H9 (cell line): ENCODE measurements at regions not wholly inside any gene's neighbourhood (a gene's known extent, or its start where the extent isn't known, plus 50 kb on each side); places are given as distances from the start of the nearest gene placed in this dataset.

Source experiments
- DNase-seq: peaks from one replicate; pipeline ENCODE4 v3.0.0-alpha.2; 2017
- H2AFZ ChIP-seq: one replicate; pipeline ENCODE4 v1.6.1; 2013; ENCODE audit warnings: mild to moderate bottlenecking, low read length, control low read depth, moderate library complexity
- H2AK5ac ChIP-seq: 2 replicates; pipeline ENCODE4 v1.6.1; 2013; ENCODE audit warnings: low read length, control low read depth, mixed read lengths; ENCODE audit not compliant: insufficient read length
- H2BK120ac ChIP-seq: one replicate; pipeline ENCODE4 v1.6.1; 2013; ENCODE audit warnings: low read depth, mild to moderate bottlenecking, low read length, control low read depth, inconsistent platforms; ENCODE audit not compliant: poor library complexity, severe bottlenecking
- H2BK12ac ChIP-seq: 2 replicates; pipeline ENCODE4 v1.6.1; 2013; ENCODE audit warnings: low read length, control low read depth, mixed read lengths, low read depth; ENCODE audit not compliant: insufficient read length
- H2BK15ac ChIP-seq: 2 replicates; pipeline ENCODE4 v1.6.1; 2013; ENCODE audit warnings: low read depth, low read length, control low read depth
- H2BK20ac ChIP-seq: one replicate; pipeline ENCODE4 v1.6.1; 2013; ENCODE audit warnings: low read depth, mild to moderate bottlenecking, low read length, control low read depth, inconsistent platforms; ENCODE audit not compliant: poor library complexity, severe bottlenecking
- H2BK5ac ChIP-seq: 2 replicates; pipeline ENCODE4 v1.6.1; 2013; ENCODE audit warnings: low read length, control low read depth, mixed read lengths; ENCODE audit not compliant: insufficient read length
- H3K14ac ChIP-seq: 2 replicates; pipeline ENCODE4 v1.6.1; 2013; ENCODE audit warnings: low read length, control low read depth; ENCODE audit not compliant: insufficient read depth
- H3K18ac ChIP-seq: 2 replicates; pipeline ENCODE4 v1.6.1; 2013; ENCODE audit warnings: low read depth, mild to moderate bottlenecking, mixed read lengths, low read length, control low read depth; ENCODE audit not compliant: insufficient read length
- H3K23ac ChIP-seq: 2 replicates; pipeline ENCODE4 v1.6.1; 2013; ENCODE audit warnings: low read length, control low read depth, mixed read lengths, low read depth; ENCODE audit not compliant: insufficient read length
- H3K23me2 ChIP-seq: 2 replicates; pipeline ENCODE4 v1.6.1; 2013; ENCODE audit warnings: low read depth, mild to moderate bottlenecking, mixed read lengths, low read length, control low read depth; ENCODE audit not compliant: insufficient read length, poor library complexity, severe bottlenecking
- H3K27ac ChIP-seq: 2 replicates; pipeline ENCODE4 v1.5.1; 2013; ENCODE audit warnings: low read length, control low read depth, mixed read lengths, low read depth; ENCODE audit not compliant: insufficient read length
- H3K27me3 ChIP-seq: 2 replicates; pipeline ENCODE4 v1.6.1; 2013; ENCODE audit warnings: low read length, control low read depth, inconsistent platforms; ENCODE audit not compliant: insufficient read depth
- H3K4ac ChIP-seq: 2 replicates; pipeline ENCODE4 v1.6.1; 2013; ENCODE audit warnings: low read depth, mild to moderate bottlenecking, control low read depth, inconsistent platforms, low read length, moderate library complexity
- H3K4me1 ChIP-seq: 2 replicates; pipeline ENCODE4 v1.6.1; 2013; ENCODE audit warnings: low read length, control low read depth, inconsistent platforms; ENCODE audit not compliant: insufficient read depth
- H3K4me2 ChIP-seq: 2 replicates; pipeline ENCODE4 v1.6.1; 2013; ENCODE audit warnings: low read length, control low read depth, mixed read lengths; ENCODE audit not compliant: insufficient read length, insufficient read depth
- H3K56ac ChIP-seq: 2 replicates; pipeline ENCODE4 v1.6.1; 2013; ENCODE audit warnings: low read depth, mild to moderate bottlenecking, mixed read lengths, low read length, control low read depth; ENCODE audit not compliant: insufficient read length
- H3K79me1 ChIP-seq: 2 replicates; pipeline ENCODE4 v1.6.1; 2013; ENCODE audit warnings: low read depth, mild to moderate bottlenecking, moderate library complexity, low read length, control low read depth, inconsistent platforms; ENCODE audit not compliant: insufficient read depth, poor library complexity, severe bottlenecking
- H3K79me2 ChIP-seq: 2 replicates; pipeline ENCODE4 v1.6.1; 2013; ENCODE audit warnings: low read length, control low read depth, inconsistent platforms; ENCODE audit not compliant: insufficient read depth
- H3K9ac ChIP-seq: 2 replicates; pipeline ENCODE4 v1.6.1; 2013; ENCODE audit warnings: low read length, control low read depth, mixed read lengths; ENCODE audit not compliant: insufficient read length; ENCODE audit errors: extremely low read depth
- H3K9me3 ChIP-seq: one replicate; pipeline ENCODE4 v1.6.1; 2013; ENCODE audit warnings: low read depth, low read length, inconsistent platforms; ENCODE audit not compliant: control insufficient read depth
- H3T11ph ChIP-seq: one replicate; pipeline ENCODE4 v1.6.1; 2013; ENCODE audit warnings: mild to moderate bottlenecking, low read length, control low read depth, inconsistent platforms
- H4K20me1 ChIP-seq: one replicate; pipeline ENCODE4 v1.6.1; 2013; ENCODE audit not compliant: control insufficient read depth, insufficient read length, insufficient read depth
- H4K5ac ChIP-seq: 2 replicates; pipeline ENCODE4 v1.6.1; 2013; ENCODE audit warnings: low read depth, mild to moderate bottlenecking, mixed read lengths, low read length, control low read depth; ENCODE audit not compliant: insufficient read length
- H4K8ac ChIP-seq: replicated peaks from 2 replicates; pipeline ENCODE4 v1.6.1; 2013; ENCODE audit warnings: low read length, control low read depth, mixed read lengths, low read depth; ENCODE audit not compliant: insufficient read length
- H4K91ac ChIP-seq: 2 replicates; pipeline ENCODE4 v1.6.1; 2013; ENCODE audit warnings: low read depth, mild to moderate bottlenecking, moderate library complexity, mixed read lengths, low read length, control low read depth; ENCODE audit not compliant: insufficient read length
- H3K27ac Mint-ChIP-seq, 3 experiments: 2 replicates in 2 of 3; 3 replicates in 1 of 3; pipeline ENCODE4 v1.8.0; 2020 to 2021; ENCODE audit warnings: mixed read lengths in 3 of 3, mild to moderate bottlenecking in 1 of 3, moderate library complexity in 1 of 3
- H3K27me3 Mint-ChIP-seq: 2 replicates; pipeline ENCODE4 v1.8.0; 2021; ENCODE audit warnings: low read depth, mild to moderate bottlenecking, moderate library complexity, mixed read lengths
- H3K36me3 Mint-ChIP-seq, 3 experiments: 2 replicates in 2 of 3; 3 replicates in 1 of 3; pipeline ENCODE4 v1.8.0; 2020 to 2021; ENCODE audit warnings: low read depth in 3 of 3, mixed read lengths in 3 of 3; ENCODE audit not compliant: insufficient read depth in 1 of 3
- H3K4me1 Mint-ChIP-seq, 2 experiments: 2 replicates each; pipeline ENCODE4 v1.8.0; 2020; ENCODE audit warnings: mixed read lengths in 2 of 2
- H3K4me3 Mint-ChIP-seq, 2 experiments: 2 replicates in 1 of 2; 3 replicates in 1 of 2; pipeline ENCODE4 v1.8.0; 2020 to 2021; ENCODE audit warnings: mild to moderate bottlenecking in 2 of 2, mixed read lengths in 2 of 2, moderate library complexity in 1 of 2
- H3K9me3 Mint-ChIP-seq, 2 experiments: 2 replicates in 1 of 2; 3 replicates in 1 of 2; pipeline ENCODE4 v1.8.0; 2020; ENCODE audit warnings: mild to moderate bottlenecking in 2 of 2, mixed read lengths in 2 of 2, moderate library complexity in 1 of 2
- whole genome bisulfite sequencing: extraction: QIAGEN DNeasy Blood & Tissue Kit; methylation state at CpG from one replicate; pipeline ENCODE4 v1.1.7; 2013; ENCODE audit warnings: missing lambda C conversion rate, low lambda C conversion rate, mixed read lengths; ENCODE audit not compliant: insufficient read length; ENCODE audit errors: extremely low coverage; 5-methylcytosine and 5-hydroxymethylcytosine counted together
- TF ChIP-seq, protein P1 (sequence below): fragments of 200-600 bp; sonication (generic); conservative IDR thresholded peaks from 3 replicates; pipeline ENCODE4 v1.8.0; 2021; ENCODE audit warnings: antibody characterized with exemption, mild to moderate bottlenecking

- no peaks in the 10 kb centered on the region for H3K79me2 ChIP-seq
- H2BK120ac ChIP-seq: no peak overlapping the region
- no peak overlapping the region for H3K9ac ChIP-seq
- no peak overlapping the region for H4K5ac ChIP-seq
- TF ChIP-seq, protein P1, sequence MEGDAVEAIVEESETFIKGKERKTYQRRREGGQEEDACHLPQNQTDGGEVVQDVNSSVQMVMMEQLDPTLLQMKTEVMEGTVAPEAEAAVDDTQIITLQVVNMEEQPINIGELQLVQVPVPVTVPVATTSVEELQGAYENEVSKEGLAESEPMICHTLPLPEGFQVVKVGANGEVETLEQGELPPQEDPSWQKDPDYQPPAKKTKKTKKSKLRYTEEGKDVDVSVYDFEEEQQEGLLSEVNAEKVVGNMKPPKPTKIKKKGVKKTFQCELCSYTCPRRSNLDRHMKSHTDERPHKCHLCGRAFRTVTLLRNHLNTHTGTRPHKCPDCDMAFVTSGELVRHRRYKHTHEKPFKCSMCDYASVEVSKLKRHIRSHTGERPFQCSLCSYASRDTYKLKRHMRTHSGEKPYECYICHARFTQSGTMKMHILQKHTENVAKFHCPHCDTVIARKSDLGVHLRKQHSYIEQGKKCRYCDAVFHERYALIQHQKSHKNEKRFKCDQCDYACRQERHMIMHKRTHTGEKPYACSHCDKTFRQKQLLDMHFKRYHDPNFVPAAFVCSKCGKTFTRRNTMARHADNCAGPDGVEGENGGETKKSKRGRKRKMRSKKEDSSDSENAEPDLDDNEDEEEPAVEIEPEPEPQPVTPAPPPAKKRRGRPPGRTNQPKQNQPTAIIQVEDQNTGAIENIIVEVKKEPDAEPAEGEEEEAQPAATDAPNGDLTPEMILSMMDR: no peak
- no peak overlapping the region for H3K27ac ChIP-seq
- no peak overlapping the region for H3K4me3 Mint-ChIP-seq
- no peak for DNase-seq
- no peaks in the 10 kb centered on the region for H3K79me1 ChIP-seq
- no peak overlapping the region for H3T11ph ChIP-seq
- no peak overlapping the region for H3K27ac Mint-ChIP-seq
- no peak overlapping the region for H3K14ac ChIP-seq
- H3K27me3 ChIP-seq: no peaks in the 10 kb centered on the region
- H4K8ac ChIP-seq: no peak overlapping the region
- no peaks in the 10 kb centered on the region for H4K20me1 ChIP-seq
- no peak overlapping the region for H3K56ac ChIP-seq
- H4K91ac ChIP-seq: no peak overlapping the region
- no peaks in the 10 kb centered on the region for H3K23me2 ChIP-seq
- H2BK5ac ChIP-seq: no peak overlapping the region
- no peaks in the 10 kb centered on the region for H3K4me1 ChIP-seq
- H3K23ac ChIP-seq: no peak overlapping the region
- H2BK20ac ChIP-seq: no peak overlapping the region
- no peaks in the 10 kb centered on the region for H3K9me3 ChIP-seq
- H2BK15ac ChIP-seq: no peak overlapping the region
- H2BK12ac ChIP-seq: no peak overlapping the region
- no peaks in the 10 kb centered on the region for H3K4me1 Mint-ChIP-seq
- no peak overlapping the region for H3K4ac ChIP-seq
- no peaks in the 10 kb centered on the region for H3K9me3 Mint-ChIP-seq
- H3K18ac ChIP-seq: no peak overlapping the region
- H3K36me3 Mint-ChIP-seq: no peaks in the 10 kb centered on the region
- H3K4me2 ChIP-seq: no peak overlapping the region
- no peak overlapping the region for H2AK5ac ChIP-seq
- no peaks in the 10 kb centered on the region for H3K27me3 Mint-ChIP-seq
- no peak overlapping the region for H2AFZ ChIP-seq
- no CpG with 5 or more reads among the region's 4 CpGs for WGBS
These were observed 1354.9 kb upstream of the GJE1 start for GRCh38 chr6:140777780-140778179.
